ENCODE measurements at regions not wholly inside any gene's neighbourhood (a gene's known extent, or its start where the extent isn't known, plus 50 kb on each side); places are given as distances from the start of the nearest gene placed in this dataset.

DNA sequence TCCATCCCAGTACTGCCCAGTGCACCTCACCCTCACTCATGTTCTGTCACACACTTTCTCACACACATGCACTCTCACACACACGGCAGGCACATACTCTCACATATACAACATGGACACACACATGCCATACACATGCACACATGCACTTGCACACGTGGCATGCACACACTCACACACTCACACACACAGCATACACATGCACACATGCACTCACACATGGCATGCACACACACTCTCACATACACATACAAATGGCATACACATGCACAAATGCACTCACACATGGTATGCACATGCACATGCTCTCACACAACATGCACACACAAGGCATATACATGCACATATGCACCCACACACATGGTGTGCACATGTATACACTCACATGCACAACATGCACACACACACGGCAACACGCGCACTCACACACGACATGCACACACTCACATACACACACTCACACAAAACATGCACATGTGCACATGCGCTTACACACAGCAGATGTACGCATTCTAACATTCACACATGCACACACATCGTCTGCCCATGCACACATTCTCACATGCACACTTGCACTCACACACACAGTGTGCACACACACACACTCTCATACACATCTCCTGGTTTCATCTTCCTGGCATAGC lies 131.7 kb upstream of the THBS2 start:
- Histone ChIP-seq H3K4me2 (ENCODE audit: insufficient read depth, low read length) (no peak overlapping the region), H3K4me1 (ENCODE audit: control insufficient read depth, extremely low read depth, insufficient read depth, low read length) (no peaks in the 10 kb centered on the region), H3K79me2 (ENCODE audit: control insufficient read depth, insufficient read depth, low read length) (no peaks in the 10 kb centered on the region), H3K27me3 (ENCODE audit: control insufficient read depth in 2 of 2, insufficient read depth in 2 of 2, low read length in 2 of 2) (no peaks in the 10 kb centered on the region), H3K9ac (replicated peaks; ENCODE audit: extremely low read depth, insufficient read depth, low read length) (no peak overlapping the region), H4K20me1 (replicated peaks; ENCODE audit: control insufficient read depth, extremely low read depth, insufficient read depth, low read length) (no peaks in the 10 kb centered on the region), H2AFZ (ENCODE audit: low read depth, low read length) (no peak overlapping the region), H3K36me3 (ENCODE audit: control insufficient read depth in 2 of 2, extremely low read depth in 1 of 2, insufficient read depth in 2 of 2, low read length in 2 of 2) (no peaks in the 10 kb centered on the region), H3K4me3 (replicated peaks in 1 of 3; ENCODE audit: insufficient read depth in 1 of 3, low read depth in 1 of 3, low read length in 3 of 3) (no peak overlapping the region), H3K27ac (ENCODE audit: insufficient read depth, low read depth, low read length) (no peak overlapping the region), H3K9me1 (replicated peaks; ENCODE audit: control insufficient read depth, extremely low read depth, insufficient read depth, low read length) (no peaks in the 10 kb centered on the region), H3K9me3 (replicated peaks; ENCODE audit: control insufficient read depth, insufficient read depth, low read length) (peaks cover 5% of the 10 kb centered on the region)
- no peak for FAIRE-seq
- BruUV-seq (replicated peaks): no TSS peak
- CTCF ChIA-PET: no interaction called here
- DNase-seq (ENCODE audit: low read depth, low spot score): no peak
- dilution Hi-C loops (cut with MboI; ENCODE audit: extremely low pct_ligation_motif_present, low sequenced_read_pairs) (no loop called here), intact Hi-C loops (cut with micrococcal nuclease) (no loop called here)
- POLR2A ChIA-PET: no interaction called here
- TF ChIP-seq, protein P1, sequence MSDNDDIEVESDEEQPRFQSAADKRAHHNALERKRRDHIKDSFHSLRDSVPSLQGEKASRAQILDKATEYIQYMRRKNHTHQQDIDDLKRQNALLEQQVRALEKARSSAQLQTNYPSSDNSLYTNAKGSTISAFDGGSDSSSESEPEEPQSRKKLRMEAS (IDR thresholded peaks at IDR 0.05; ENCODE audit: insufficient read depth, insufficient read length): peak; percentile 31
- no peak for TF ChIP-seq EZH2 (IDR thresholded peaks at IDR 0.05; ENCODE audit: borderline replicate concordance, low read depth, low read length, severe bottlenecking)

DNA sequence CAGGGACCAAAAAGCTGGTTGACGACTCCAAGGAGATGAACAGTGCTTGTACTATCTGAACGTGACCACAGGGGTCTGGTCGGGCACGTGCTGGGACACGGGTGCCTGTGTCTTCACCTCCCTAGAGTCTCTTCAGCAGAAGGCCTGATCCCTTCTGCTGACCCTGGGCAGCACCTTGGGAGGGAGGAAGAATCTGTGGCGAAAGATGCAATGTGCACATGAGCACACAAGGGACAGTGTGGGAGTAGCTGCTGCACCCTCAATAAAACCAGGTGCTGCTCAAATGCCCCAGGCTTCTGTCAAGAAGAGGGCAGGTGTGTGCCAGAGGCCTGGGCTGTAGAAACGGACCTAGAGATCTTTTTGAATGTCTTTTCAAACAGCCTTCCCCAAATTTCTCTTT lies 130.6 kb upstream of the THBS2 start:
- no peaks in the 10 kb centered on the region for H3K27me3 ChIP-seq (ENCODE audit: control insufficient read depth in 2 of 2, insufficient read depth in 2 of 2, low read length in 2 of 2)
- no peaks in the 10 kb centered on the region for H3K9me1 ChIP-seq (replicated peaks; ENCODE audit: control insufficient read depth, extremely low read depth, insufficient read depth, low read length)
- H3K4me2 ChIP-seq (ENCODE audit: insufficient read depth, low read length): no peak overlapping the region
- no peaks in the 10 kb centered on the region for H3K36me3 ChIP-seq (ENCODE audit: control insufficient read depth in 2 of 2, extremely low read depth in 1 of 2, insufficient read depth in 2 of 2, low read length in 2 of 2)
- FAIRE-seq (no peak), DNase-seq (ENCODE audit: low read depth, low spot score) (no peak)
- H3K79me2 ChIP-seq (ENCODE audit: control insufficient read depth, insufficient read depth, low read length): no peaks in the 10 kb centered on the region
- ChIA-PET POLR2A (no interaction called here), CTCF (no interaction called here)
- no peaks in the 10 kb centered on the region for H3K4me1 ChIP-seq (ENCODE audit: control insufficient read depth, extremely low read depth, insufficient read depth, low read length)
- H3K27ac ChIP-seq (ENCODE audit: insufficient read depth, low read depth, low read length): no peak overlapping the region
- no peak overlapping the region for H2AFZ ChIP-seq (ENCODE audit: low read depth, low read length)
- dilution Hi-C loops (cut with MboI; ENCODE audit: extremely low pct_ligation_motif_present, low sequenced_read_pairs) (no loop called here), intact Hi-C loops (cut with micrococcal nuclease) (no loop called here)
- no peaks in the 10 kb centered on the region for H4K20me1 ChIP-seq (replicated peaks; ENCODE audit: control insufficient read depth, extremely low read depth, insufficient read depth, low read length)
- no peak overlapping the region for H3K4me3 ChIP-seq (replicated peaks in 1 of 3; ENCODE audit: insufficient read depth in 1 of 3, low read depth in 1 of 3, low read length in 3 of 3)
- BruUV-seq (replicated peaks): no TSS peak
- H3K9ac ChIP-seq (replicated peaks; ENCODE audit: extremely low read depth, insufficient read depth, low read length): no peak overlapping the region
- TF ChIP-seq POLR2A (IDR thresholded peaks at IDR 0.05; ENCODE audit: low read depth, low read length) (no peak), MYC (IDR thresholded peaks at IDR 0.05; ENCODE audit: low read depth, low read length) (no peak), GATA2 (IDR thresholded peaks at IDR 0.05; ENCODE audit: insufficient read depth, insufficient read length, low read depth, low read length) (no peak), EZH2 (IDR thresholded peaks at IDR 0.05; ENCODE audit: borderline replicate concordance, low read depth, low read length, severe bottlenecking) (no peak), POLR2AphosphoS5 (IDR thresholded peaks at IDR 0.05; ENCODE audit: insufficient read depth, low read depth, low read length) (no peak), FOS (IDR thresholded peaks at IDR 0.05; ENCODE audit: borderline replicate concordance, insufficient read depth, low read length) (no peak), JUN (IDR thresholded peaks at IDR 0.05; ENCODE audit: borderline replicate concordance, insufficient read depth, insufficient read length, low read depth) (no peak)
- TF ChIP-seq, protein P1 (IDR thresholded peaks at IDR 0.05; ENCODE audit: insufficient read depth, insufficient read length): no peak
- TF ChIP-seq, protein P2, sequence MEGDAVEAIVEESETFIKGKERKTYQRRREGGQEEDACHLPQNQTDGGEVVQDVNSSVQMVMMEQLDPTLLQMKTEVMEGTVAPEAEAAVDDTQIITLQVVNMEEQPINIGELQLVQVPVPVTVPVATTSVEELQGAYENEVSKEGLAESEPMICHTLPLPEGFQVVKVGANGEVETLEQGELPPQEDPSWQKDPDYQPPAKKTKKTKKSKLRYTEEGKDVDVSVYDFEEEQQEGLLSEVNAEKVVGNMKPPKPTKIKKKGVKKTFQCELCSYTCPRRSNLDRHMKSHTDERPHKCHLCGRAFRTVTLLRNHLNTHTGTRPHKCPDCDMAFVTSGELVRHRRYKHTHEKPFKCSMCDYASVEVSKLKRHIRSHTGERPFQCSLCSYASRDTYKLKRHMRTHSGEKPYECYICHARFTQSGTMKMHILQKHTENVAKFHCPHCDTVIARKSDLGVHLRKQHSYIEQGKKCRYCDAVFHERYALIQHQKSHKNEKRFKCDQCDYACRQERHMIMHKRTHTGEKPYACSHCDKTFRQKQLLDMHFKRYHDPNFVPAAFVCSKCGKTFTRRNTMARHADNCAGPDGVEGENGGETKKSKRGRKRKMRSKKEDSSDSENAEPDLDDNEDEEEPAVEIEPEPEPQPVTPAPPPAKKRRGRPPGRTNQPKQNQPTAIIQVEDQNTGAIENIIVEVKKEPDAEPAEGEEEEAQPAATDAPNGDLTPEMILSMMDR (IDR thresholded peaks at IDR 0.05; ENCODE audit: extremely low read depth in 1 of 2, insufficient read depth in 1 of 2, low read depth in 1 of 2, low read length in 2 of 2): no peak
- peaks cover 5% of the 10 kb centered on the region for H3K9me3 ChIP-seq (replicated peaks; ENCODE audit: control insufficient read depth, insufficient read depth, low read length)

Data from endothelial cell of umbilical vein (primary cell).